Suprapubic skin (tissue), 4 donors: ENCODE measurements at regions not wholly inside any gene's neighbourhood (a gene's known extent, or its start where the extent isn't known, plus 50 kb on each side); places are given as distances from the start of the nearest gene placed in this dataset.

Experiments
- DNase-seq, 2 donors: peaks; one replicate each; pipeline ENCODE4 v3.0.0-alpha.2; 2019; ENCODE audit warnings: low spot score in 2 of 2
- H3K27ac ChIP-seq: fragments of 200-600 bp; sonication (generic); one replicate; pipeline ENCODE4 v1.5.1; 2019
- H3K27me3 ChIP-seq: fragments of 200-600 bp; sonication (generic); one replicate; pipeline ENCODE4 v1.5.1; 2019
- H3K36me3 ChIP-seq: fragments of 200-600 bp; sonication (generic); one replicate; pipeline ENCODE4 v1.5.1; 2019
- H3K4me1 ChIP-seq: fragments of 200-600 bp; sonication (generic); one replicate; pipeline ENCODE4 v1.5.1; 2019
- H3K4me3 ChIP-seq: fragments of 200-600 bp; sonication (generic); one replicate; pipeline ENCODE4 v1.5.1; 2019; ENCODE audit warnings: mild to moderate bottlenecking
- H3K9me3 ChIP-seq: fragments of 200-600 bp; sonication (generic); one replicate; pipeline ENCODE4 v1.5.1; 2019
- CTCF ChIP-seq, 2 donors: fragments of 200-600 bp in 1 of 2; fragments of 450-650 bp in 1 of 2; sonication (generic) in 1 of 2; IDR thresholded peaks; one replicate each; pipeline ENCODE4 v1.5.1; 2016 to 2019; ENCODE audit warnings: antibody characterized with exemption in 2 of 2, mild to moderate bottlenecking in 1 of 2, moderate library complexity in 1 of 2
- EP300 ChIP-seq: sonication (generic); formaldehyde crosslinking; IDR thresholded peaks from one replicate; pipeline ENCODE4 v1.6.1; 2017; ENCODE audit warnings: antibody characterized with exemption
- POLR2A ChIP-seq, 2 donors: fragments of 450-650 bp; IDR thresholded peaks; one replicate each; pipeline ENCODE4 v1.6.1; 2017; ENCODE audit warnings: antibody characterized with exemption in 2 of 2, mild to moderate bottlenecking in 2 of 2, moderate library complexity in 2 of 2
- POLR2AphosphoS5 ChIP-seq, 3 donors: sonication (generic); formaldehyde crosslinking; IDR thresholded peaks; one replicate each; pipeline ENCODE4 v1.6.1; 2017; ENCODE audit warnings: antibody characterized with exemption in 3 of 3
- WGBS: methylation state at CpG from one replicate; pipeline ENCODE4 v1.1.5; 2018; 5-methylcytosine and 5-hydroxymethylcytosine counted together

GRCh38 chr3:194967151-194968117, 281.8 kb downstream of the FAM43A start:
- peak in 1 of 2 donors; percentile 8 for DNase-seq
- 76% methylated on average over 17 of the region's 17 CpGs for WGBS

GRCh38 chr3:194970066-194970465, 284.4 kb downstream of the FAM43A start:
- no peaks in the 10 kb centered on the region for H3K36me3 ChIP-seq
- no peak overlapping the region for H3K27ac ChIP-seq
- no peak for DNase-seq
- TF ChIP-seq EP300, result no peak
- TF ChIP-seq POLR2AphosphoS5 (IDR thresholded peaks at IDR 0.05), result no peak
- no peaks in the 10 kb centered on the region for H3K9me3 ChIP-seq
- 98% methylated on average over 4 of the region's 4 CpGs for WGBS
- no peak overlapping the region for H3K4me3 ChIP-seq
- no peaks in the 10 kb centered on the region for H3K27me3 ChIP-seq
- H3K4me1 ChIP-seq, result no peaks in the 10 kb centered on the region

More at GRCh38 chr3:194967151-194968117, 281.8 kb downstream of the FAM43A start:
- Histone ChIP-seq H3K27ac (no peak overlapping the region), H3K9me3 (no peaks in the 10 kb centered on the region), H3K4me1 (no peaks in the 10 kb centered on the region), H3K27me3 (no peaks in the 10 kb centered on the region), H3K36me3 (no peaks in the 10 kb centered on the region), H3K4me3 (no peak overlapping the region)
- no peak for TF ChIP-seq POLR2AphosphoS5 (IDR thresholded peaks at IDR 0.05)

GRCh38 chr3:194971009-194971408, 285.3 kb downstream of the FAM43A start:
- H3K4me3 ChIP-seq, result no peak overlapping the region
- no peak for TF ChIP-seq POLR2A (IDR thresholded peaks at IDR 0.05)
- no peak for TF ChIP-seq CTCF (IDR thresholded peaks at IDR 0.05)
- TF ChIP-seq EP300, result no peak
- no peak for TF ChIP-seq POLR2AphosphoS5 (IDR thresholded peaks at IDR 0.05)
- H3K4me1 ChIP-seq, result peaks cover 6% of the 10 kb centered on the region
- no peaks in the 10 kb centered on the region for H3K9me3 ChIP-seq
- H3K27ac ChIP-seq, result no peak overlapping the region
- 88% methylated on average over 5 of the region's 5 CpGs for WGBS
- DNase-seq, result peak in 1 of 2 donors; percentile 38
- no peaks in the 10 kb centered on the region for H3K36me3 ChIP-seq
- no peaks in the 10 kb centered on the region for H3K27me3 ChIP-seq

GRCh38 chr3:194971965-194972364, 286.3 kb downstream of the FAM43A start:
- no peaks in the 10 kb centered on the region for H3K36me3 ChIP-seq
- no peak overlapping the region for H3K27ac ChIP-seq
- DNase-seq, result peak in 1 of 2 donors; percentile 29
- WGBS, result 83% methylated on average over 4 of the region's 6 CpGs
- H3K4me3 ChIP-seq, result no peak overlapping the region
- H3K9me3 ChIP-seq, result no peaks in the 10 kb centered on the region
- peaks cover 7% of the 10 kb centered on the region for H3K4me1 ChIP-seq
- H3K27me3 ChIP-seq, result no peaks in the 10 kb centered on the region
- no peak for TF ChIP-seq EP300
- no peak for TF ChIP-seq CTCF (IDR thresholded peaks at IDR 0.05)
- no peak for TF ChIP-seq POLR2A (IDR thresholded peaks at IDR 0.05)
- TF ChIP-seq POLR2AphosphoS5 (IDR thresholded peaks at IDR 0.05), result no peak

- no peak overlapping the region for H3K27ac ChIP-seq
- DNase-seq, result no peak
- H3K4me1 ChIP-seq, result peaks cover 7% of the 10 kb centered on the region
- no peaks in the 10 kb centered on the region for H3K9me3 ChIP-seq
- H3K36me3 ChIP-seq, result no peaks in the 10 kb centered on the region
- 92% methylated on average over 6 of the region's 6 CpGs for WGBS
- H3K27me3 ChIP-seq, result no peaks in the 10 kb centered on the region
- no peak overlapping the region for H3K4me3 ChIP-seq
- TF ChIP-seq EP300 (no peak), POLR2AphosphoS5 (IDR thresholded peaks at IDR 0.05) (no peak), CTCF (IDR thresholded peaks at IDR 0.05) (no peak), POLR2A (IDR thresholded peaks at IDR 0.05) (no peak)
These were observed 287.0 kb downstream of the FAM43A start for GRCh38 chr3:194972641-194973040.

GRCh38 chr3:194973366-194974000, 287.8 kb downstream of the FAM43A start:
- Histone ChIP-seq H3K4me3 (no peak overlapping the region), H3K4me1 (peaks cover 7% of the 10 kb centered on the region), H3K36me3 (no peaks in the 10 kb centered on the region), H3K27me3 (no peaks in the 10 kb centered on the region), H3K27ac (no peak overlapping the region), H3K9me3 (no peaks in the 10 kb centered on the region)
- TF ChIP-seq POLR2AphosphoS5 (IDR thresholded peaks at IDR 0.05), result no peak
- no peak for TF ChIP-seq POLR2A (IDR thresholded peaks at IDR 0.05)
- TF ChIP-seq EP300, result no peak
- no peak for TF ChIP-seq CTCF (IDR thresholded peaks at IDR 0.05)
- peak in 1 of 2 donors; percentile 35 for DNase-seq
- 92% methylated on average over 12 of the region's 12 CpGs for WGBS
